GM12875 (cell line): ENCODE measurements at regions not wholly inside any gene's neighbourhood (a gene's known extent, or its start where the extent isn't known, plus 50 kb on each side); places are given as distances from the start of the nearest gene placed in this dataset.

Source experiments
- H3K4me3 ChIP-seq: one replicate; pipeline ENCODE4 v1.5.1; 2011; ENCODE audit warnings: low read depth, low read length, control low read depth
- CTCF ChIP-seq: IDR thresholded peaks from 2 replicates; pipeline ENCODE4 v1.5.1; 2011; ENCODE audit warnings: low read depth, mild to moderate bottlenecking, control low read depth, inconsistent platforms, low read length, moderate library complexity, borderline replicate concordance; ENCODE audit not compliant: insufficient read depth

- no peak overlapping the region for H3K4me3 ChIP-seq
- no peak for TF ChIP-seq CTCF
These were observed 533.9 kb upstream of the LRFN5 start for GRCh38 chr14:41072776-41073175.

- no peak overlapping the region for H3K4me3 ChIP-seq
- no peak for TF ChIP-seq CTCF
These were observed 535.3 kb upstream of the LRFN5 start for GRCh38 chr14:41071351-41071750.

GRCh38 chr14:41062826-41063225 is 543.9 kb upstream of the LRFN5 start:
- no peak overlapping the region for H3K4me3 ChIP-seq
- TF ChIP-seq CTCF, result no peak

- no peak overlapping the region for H3K4me3 ChIP-seq
- TF ChIP-seq CTCF, result no peak
These were observed 551.1 kb upstream of the LRFN5 start for GRCh38 chr14:41055589-41055988.

- no peak overlapping the region for H3K4me3 ChIP-seq
- TF ChIP-seq CTCF, result no peak
These were observed 554.9 kb upstream of the LRFN5 start for GRCh38 chr14:41051801-41052200.

GRCh38 chr14:41047763-41048162 is 558.9 kb upstream of the LRFN5 start:
- no peak overlapping the region for H3K4me3 ChIP-seq
- no peak for TF ChIP-seq CTCF

GRCh38 chr14:41037388-41037787 is 569.3 kb upstream of the LRFN5 start:
- no peak for TF ChIP-seq CTCF
- H3K4me3 ChIP-seq, result no peak overlapping the region
